PFSK-1 (cell line): ENCODE measurements at regions not wholly inside any gene's neighbourhood (a gene's known extent, or its start where the extent isn't known, plus 50 kb on each side); places are given as distances from the start of the nearest gene placed in this dataset.

ENCODE experiments used
- FOXP2 ChIP-seq: optimal IDR thresholded peaks from 2 replicates; pipeline ENCODE3; 2011; ENCODE audit warnings: borderline replicate concordance, control low read depth, inconsistent platforms; ENCODE audit not compliant: insufficient read depth; ENCODE audit errors: extremely low read length, extremely low read depth
- POLR2AphosphoS5 ChIP-seq: IDR thresholded peaks from 2 replicates; pipeline ENCODE4 v1.6.1; 2012; ENCODE audit warnings: low read depth, mild to moderate bottlenecking, control low read depth, low read length, moderate library complexity
- SIN3A ChIP-seq: IDR thresholded peaks from 2 replicates; pipeline ENCODE4 v1.6.1; 2012; ENCODE audit warnings: mild to moderate bottlenecking, low read length, moderate library complexity, borderline replicate concordance; ENCODE audit not compliant: insufficient read depth
- TAF1 ChIP-seq: IDR thresholded peaks from 2 replicates; pipeline ENCODE4 v1.6.1; 2012; ENCODE audit warnings: low read length, control low read depth, borderline replicate concordance; ENCODE audit not compliant: insufficient read depth
- TF ChIP-seq, protein P1 (sequence below), 2 experiments: IDR thresholded peaks; 2 replicates each; pipeline versions ENCODE4 v1.6.1 to v1.8.0; 2011 to 2012; ENCODE audit warnings: low read depth in 2 of 2, low read length in 2 of 2, control low read depth in 1 of 2, inconsistent platforms in 1 of 2, mild to moderate bottlenecking in 1 of 2, moderate library complexity in 1 of 2; ENCODE audit not compliant: insufficient read depth in 1 of 2

DNA sequence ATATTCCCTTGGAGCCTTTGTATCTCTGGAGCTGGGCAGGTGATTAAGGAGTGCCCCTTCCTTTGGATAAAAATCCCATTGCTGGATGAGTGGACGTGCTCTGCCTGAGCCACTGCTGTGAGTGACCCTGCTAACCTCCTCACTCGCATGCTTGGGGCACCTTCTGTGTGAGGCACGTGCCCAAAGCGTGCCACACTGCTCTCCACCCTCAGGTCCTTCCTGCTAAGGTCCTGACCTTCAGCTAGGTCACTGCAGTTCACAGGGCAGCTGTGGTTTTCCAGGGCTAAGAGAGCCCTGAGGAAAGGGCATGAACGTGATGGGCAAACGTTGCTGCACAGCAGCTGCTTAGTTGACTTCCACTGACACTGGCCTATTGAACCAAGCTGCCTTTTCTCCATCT lies 204.4 kb upstream of the COBL start:
- TF ChIP-seq FOXP2 = no peak
- no peak for TF ChIP-seq SIN3A
- TF ChIP-seq, protein P1, sequence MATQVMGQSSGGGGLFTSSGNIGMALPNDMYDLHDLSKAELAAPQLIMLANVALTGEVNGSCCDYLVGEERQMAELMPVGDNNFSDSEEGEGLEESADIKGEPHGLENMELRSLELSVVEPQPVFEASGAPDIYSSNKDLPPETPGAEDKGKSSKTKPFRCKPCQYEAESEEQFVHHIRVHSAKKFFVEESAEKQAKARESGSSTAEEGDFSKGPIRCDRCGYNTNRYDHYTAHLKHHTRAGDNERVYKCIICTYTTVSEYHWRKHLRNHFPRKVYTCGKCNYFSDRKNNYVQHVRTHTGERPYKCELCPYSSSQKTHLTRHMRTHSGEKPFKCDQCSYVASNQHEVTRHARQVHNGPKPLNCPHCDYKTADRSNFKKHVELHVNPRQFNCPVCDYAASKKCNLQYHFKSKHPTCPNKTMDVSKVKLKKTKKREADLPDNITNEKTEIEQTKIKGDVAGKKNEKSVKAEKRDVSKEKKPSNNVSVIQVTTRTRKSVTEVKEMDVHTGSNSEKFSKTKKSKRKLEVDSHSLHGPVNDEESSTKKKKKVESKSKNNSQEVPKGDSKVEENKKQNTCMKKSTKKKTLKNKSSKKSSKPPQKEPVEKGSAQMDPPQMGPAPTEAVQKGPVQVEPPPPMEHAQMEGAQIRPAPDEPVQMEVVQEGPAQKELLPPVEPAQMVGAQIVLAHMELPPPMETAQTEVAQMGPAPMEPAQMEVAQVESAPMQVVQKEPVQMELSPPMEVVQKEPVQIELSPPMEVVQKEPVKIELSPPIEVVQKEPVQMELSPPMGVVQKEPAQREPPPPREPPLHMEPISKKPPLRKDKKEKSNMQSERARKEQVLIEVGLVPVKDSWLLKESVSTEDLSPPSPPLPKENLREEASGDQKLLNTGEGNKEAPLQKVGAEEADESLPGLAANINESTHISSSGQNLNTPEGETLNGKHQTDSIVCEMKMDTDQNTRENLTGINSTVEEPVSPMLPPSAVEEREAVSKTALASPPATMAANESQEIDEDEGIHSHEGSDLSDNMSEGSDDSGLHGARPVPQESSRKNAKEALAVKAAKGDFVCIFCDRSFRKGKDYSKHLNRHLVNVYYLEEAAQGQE (IDR thresholded peaks at IDR 0.05; ENCODE audit: insufficient read depth in 1 of 2, low read depth in 2 of 2, low read length in 2 of 2) = no peak
- no peak for TF ChIP-seq TAF1
- no peak for TF ChIP-seq POLR2AphosphoS5

GRCh38 chr7:51518646-51519045 lies 202.0 kb upstream of the COBL start:
- TF ChIP-seq POLR2AphosphoS5 (no peak), FOXP2 (no peak)

DNA sequence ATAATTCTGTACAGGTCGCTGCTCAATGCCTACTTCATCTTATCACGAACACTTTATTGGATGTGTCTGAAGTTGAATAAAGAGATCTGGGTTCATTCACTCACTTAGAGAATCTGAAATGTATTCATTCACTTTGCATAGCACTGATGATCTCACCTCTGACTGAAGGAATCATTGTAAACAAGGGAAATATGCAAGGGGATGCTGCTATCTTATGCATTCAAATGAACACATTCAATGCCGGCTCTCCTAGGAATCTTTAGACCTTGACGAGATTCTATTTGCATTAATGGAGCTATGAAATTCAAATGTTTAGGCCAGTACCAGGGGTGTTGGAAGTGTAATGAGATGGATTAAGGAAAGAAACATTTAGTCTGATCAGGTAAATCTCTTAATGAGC lies 200.6 kb upstream of the COBL start:
- TF ChIP-seq FOXP2 (no peak), SIN3A (no peak), TAF1 (no peak), POLR2AphosphoS5 (no peak)
- TF ChIP-seq, protein P1 (IDR thresholded peaks at IDR 0.05; ENCODE audit: insufficient read depth in 1 of 2, low read depth in 2 of 2, low read length in 2 of 2) = no peak

DNA sequence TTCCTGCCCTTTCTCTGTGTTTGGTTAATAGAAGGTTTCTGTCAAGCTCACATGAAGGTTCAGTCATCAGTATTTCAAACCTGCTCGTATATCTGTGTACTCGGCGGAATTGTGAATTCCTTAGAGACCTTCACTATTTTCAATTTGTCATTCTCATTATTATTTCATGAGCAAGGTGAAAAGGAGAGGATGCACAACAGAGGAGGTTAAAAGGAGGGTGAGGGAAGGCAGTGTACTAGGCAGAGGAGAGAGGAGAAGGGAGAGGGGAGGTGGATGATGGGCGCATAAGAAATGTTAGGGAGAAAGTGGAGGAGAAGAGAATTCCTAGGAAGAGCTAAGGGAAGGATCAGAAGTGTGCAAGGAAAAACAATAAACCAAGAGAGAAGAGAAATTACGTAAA lies 185.0 kb upstream of the COBL start:
- TF ChIP-seq, protein P1 (IDR thresholded peaks at IDR 0.05; ENCODE audit: insufficient read depth in 1 of 2, low read depth in 2 of 2, low read length in 2 of 2) = no peak
- no peak for TF ChIP-seq POLR2AphosphoS5

- TF ChIP-seq FOXP2 (no peak), SIN3A (no peak), TAF1 (no peak), POLR2AphosphoS5 (no peak)
- TF ChIP-seq, protein P1 (IDR thresholded peaks at IDR 0.05; ENCODE audit: insufficient read depth in 1 of 2, low read depth in 2 of 2, low read length in 2 of 2) = no peak
Measured at GRCh38 chr7:51482976-51483375, 166.4 kb upstream of the COBL start.
